ENCODE measurements at regions not wholly inside any gene's neighbourhood (a gene's known extent, or its start where the extent isn't known, plus 50 kb on each side); places are given as distances from the start of the nearest gene placed in this dataset.

DNA sequence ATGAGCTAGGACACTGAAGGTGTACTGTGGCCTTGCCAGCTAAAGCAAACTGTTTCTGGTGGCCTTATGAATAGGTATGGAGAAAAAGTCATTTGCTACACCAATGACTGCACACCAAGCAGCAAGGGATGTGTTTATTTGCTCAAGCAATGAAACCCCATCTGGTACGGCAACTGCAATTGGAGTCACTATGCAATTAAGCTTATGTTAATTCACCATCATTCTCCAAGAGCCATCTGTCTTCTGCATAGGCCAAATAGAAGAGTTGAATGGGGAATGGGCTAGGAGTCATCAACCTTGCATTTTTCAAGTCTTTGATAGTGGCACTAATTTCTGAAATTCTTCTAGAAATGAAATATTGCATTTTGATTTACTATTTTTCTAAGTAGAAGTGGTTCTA lies 372.0 kb downstream of the KCNJ3 start:
- ATAC-seq (no peak), DNase-seq (ENCODE audit: low spot score) (no peak)
- H3K4me3 Mint-ChIP-seq, result no peak overlapping the region
- no peaks in the 10 kb centered on the region for H3K4me1 Mint-ChIP-seq
- POLR2A ChIA-PET, result no interaction called here
- CTCF ChIA-PET, result no interaction called here
- peaks cover 10% of the 10 kb centered on the region; the same call in 1 of the 2 replicates for H3K9me3 Mint-ChIP-seq
- no peaks in the 10 kb centered on the region for H3K27me3 Mint-ChIP-seq (ENCODE audit: low read depth)
- H3K27ac Mint-ChIP-seq, result no peak overlapping the region
- no peaks in the 10 kb centered on the region for H3K36me3 Mint-ChIP-seq
- TF ChIP-seq ZNF396 (CRISPR knock-in tag; IDR thresholded peaks at IDR 0.05; ENCODE audit: borderline replicate concordance), result no peak
- no peak for TF ChIP-seq NFE2L1 (CRISPR knock-in tag; IDR thresholded peaks at IDR 0.05)
- no peak for TF ChIP-seq NR2C2 (CRISPR knock-in tag; IDR thresholded peaks at IDR 0.05)
- TF ChIP-seq TEAD4 (CRISPR knock-in tag; IDR thresholded peaks at IDR 0.05), result no peak

DNA sequence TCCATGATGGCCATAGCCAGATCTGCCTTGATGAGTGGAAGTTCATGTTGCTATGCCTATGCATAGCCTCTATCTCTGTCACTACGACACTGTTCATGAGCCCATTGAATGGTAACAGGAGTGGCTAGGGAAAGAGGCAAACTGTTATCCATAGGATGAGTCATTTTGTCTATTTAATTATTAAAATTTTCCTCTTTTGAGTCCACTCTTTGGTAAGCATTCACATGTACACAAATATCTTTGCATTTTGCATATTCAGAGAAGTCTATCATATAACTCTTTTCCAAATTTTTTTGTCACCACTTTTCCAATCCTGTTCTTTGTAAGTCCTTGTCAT lies 364.4 kb downstream of the KCNJ3 start:
- POLR2A ChIA-PET, result no interaction called here
- ATAC-seq (no peak), DNase-seq (ENCODE audit: low spot score) (no peak)
- Mint-ChIP-seq H3K4me1 (no peaks in the 10 kb centered on the region), H3K9me3 (peaks cover 14% of the 10 kb centered on the region), H3K36me3 (no peaks in the 10 kb centered on the region), H3K27ac (no peak overlapping the region), H3K4me3 (no peak overlapping the region), H3K27me3 (ENCODE audit: low read depth) (no peaks in the 10 kb centered on the region)
- TF ChIP-seq, protein P1, sequence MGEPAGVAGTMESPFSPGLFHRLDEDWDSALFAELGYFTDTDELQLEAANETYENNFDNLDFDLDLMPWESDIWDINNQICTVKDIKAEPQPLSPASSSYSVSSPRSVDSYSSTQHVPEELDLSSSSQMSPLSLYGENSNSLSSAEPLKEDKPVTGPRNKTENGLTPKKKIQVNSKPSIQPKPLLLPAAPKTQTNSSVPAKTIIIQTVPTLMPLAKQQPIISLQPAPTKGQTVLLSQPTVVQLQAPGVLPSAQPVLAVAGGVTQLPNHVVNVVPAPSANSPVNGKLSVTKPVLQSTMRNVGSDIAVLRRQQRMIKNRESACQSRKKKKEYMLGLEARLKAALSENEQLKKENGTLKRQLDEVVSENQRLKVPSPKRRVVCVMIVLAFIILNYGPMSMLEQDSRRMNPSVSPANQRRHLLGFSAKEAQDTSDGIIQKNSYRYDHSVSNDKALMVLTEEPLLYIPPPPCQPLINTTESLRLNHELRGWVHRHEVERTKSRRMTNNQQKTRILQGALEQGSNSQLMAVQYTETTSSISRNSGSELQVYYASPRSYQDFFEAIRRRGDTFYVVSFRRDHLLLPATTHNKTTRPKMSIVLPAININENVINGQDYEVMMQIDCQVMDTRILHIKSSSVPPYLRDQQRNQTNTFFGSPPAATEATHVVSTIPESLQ (CRISPR knock-in tag; IDR thresholded peaks at IDR 0.05), result no peak
- no peak for TF ChIP-seq ZNF423 (CRISPR knock-in tag; IDR thresholded peaks at IDR 0.05)
- TF ChIP-seq, protein P2, sequence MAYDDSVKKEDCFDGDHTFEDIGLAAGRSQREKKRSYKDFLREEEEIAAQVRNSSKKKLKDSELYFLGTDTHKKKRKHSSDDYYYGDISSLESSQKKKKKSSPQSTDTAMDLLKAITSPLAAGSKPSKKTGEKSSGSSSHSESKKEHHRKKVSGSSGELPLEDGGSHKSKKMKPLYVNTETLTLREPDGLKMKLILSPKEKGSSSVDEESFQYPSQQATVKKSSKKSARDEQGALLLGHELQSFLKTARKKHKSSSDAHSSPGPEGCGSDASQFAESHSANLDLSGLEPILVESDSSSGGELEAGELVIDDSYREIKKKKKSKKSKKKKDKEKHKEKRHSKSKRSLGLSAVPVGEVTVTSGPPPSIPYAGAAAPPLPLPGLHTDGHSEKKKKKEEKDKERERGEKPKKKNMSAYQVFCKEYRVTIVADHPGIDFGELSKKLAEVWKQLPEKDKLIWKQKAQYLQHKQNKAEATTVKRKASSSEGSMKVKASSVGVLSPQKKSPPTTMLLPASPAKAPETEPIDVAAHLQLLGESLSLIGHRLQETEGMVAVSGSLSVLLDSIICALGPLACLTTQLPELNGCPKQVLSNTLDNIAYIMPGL (CRISPR knock-in tag; IDR thresholded peaks at IDR 0.05), result no peak
- TF ChIP-seq TEAD4 (CRISPR knock-in tag; IDR thresholded peaks at IDR 0.05), result no peak
- TF ChIP-seq, protein P3, sequence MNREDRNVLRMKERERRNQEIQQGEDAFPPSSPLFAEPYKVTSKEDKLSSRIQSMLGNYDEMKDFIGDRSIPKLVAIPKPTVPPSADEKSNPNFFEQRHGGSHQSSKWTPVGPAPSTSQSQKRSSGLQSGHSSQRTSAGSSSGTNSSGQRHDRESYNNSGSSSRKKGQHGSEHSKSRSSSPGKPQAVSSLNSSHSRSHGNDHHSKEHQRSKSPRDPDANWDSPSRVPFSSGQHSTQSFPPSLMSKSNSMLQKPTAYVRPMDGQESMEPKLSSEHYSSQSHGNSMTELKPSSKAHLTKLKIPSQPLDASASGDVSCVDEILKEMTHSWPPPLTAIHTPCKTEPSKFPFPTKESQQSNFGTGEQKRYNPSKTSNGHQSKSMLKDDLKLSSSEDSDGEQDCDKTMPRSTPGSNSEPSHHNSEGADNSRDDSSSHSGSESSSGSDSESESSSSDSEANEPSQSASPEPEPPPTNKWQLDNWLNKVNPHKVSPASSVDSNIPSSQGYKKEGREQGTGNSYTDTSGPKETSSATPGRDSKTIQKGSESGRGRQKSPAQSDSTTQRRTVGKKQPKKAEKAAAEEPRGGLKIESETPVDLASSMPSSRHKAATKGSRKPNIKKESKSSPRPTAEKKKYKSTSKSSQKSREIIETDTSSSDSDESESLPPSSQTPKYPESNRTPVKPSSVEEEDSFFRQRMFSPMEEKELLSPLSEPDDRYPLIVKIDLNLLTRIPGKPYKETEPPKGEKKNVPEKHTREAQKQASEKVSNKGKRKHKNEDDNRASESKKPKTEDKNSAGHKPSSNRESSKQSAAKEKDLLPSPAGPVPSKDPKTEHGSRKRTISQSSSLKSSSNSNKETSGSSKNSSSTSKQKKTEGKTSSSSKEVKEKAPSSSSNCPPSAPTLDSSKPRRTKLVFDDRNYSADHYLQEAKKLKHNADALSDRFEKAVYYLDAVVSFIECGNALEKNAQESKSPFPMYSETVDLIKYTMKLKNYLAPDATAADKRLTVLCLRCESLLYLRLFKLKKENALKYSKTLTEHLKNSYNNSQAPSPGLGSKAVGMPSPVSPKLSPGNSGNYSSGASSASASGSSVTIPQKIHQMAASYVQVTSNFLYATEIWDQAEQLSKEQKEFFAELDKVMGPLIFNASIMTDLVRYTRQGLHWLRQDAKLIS (CRISPR knock-in tag; IDR thresholded peaks at IDR 0.05; ENCODE audit: borderline replicate concordance), result no peak
- no peak for TF ChIP-seq MXD4 (CRISPR knock-in tag; IDR thresholded peaks at IDR 0.05; ENCODE audit: borderline replicate concordance)
- no peak for TF ChIP-seq FOXP1 (CRISPR knock-in tag; IDR thresholded peaks at IDR 0.05; ENCODE audit: borderline replicate concordance)
- no peak for TF ChIP-seq CREB1 (CRISPR knock-in tag; IDR thresholded peaks at IDR 0.05)
- TF ChIP-seq GABPB1 (CRISPR knock-in tag; IDR thresholded peaks at IDR 0.05), result no peak
- TF ChIP-seq ZNF263 (CRISPR knock-in tag; IDR thresholded peaks at IDR 0.05; ENCODE audit: low read depth), result no peak
- no peak for TF ChIP-seq FOXJ3 (CRISPR knock-in tag; IDR thresholded peaks at IDR 0.05; ENCODE audit: borderline replicate concordance)
- TF ChIP-seq JUN (CRISPR knock-in tag; IDR thresholded peaks at IDR 0.05), result no peak
- no peak for TF ChIP-seq ZNF416 (CRISPR knock-in tag; IDR thresholded peaks at IDR 0.05)
- no peak for TF ChIP-seq SOX15 (CRISPR knock-in tag; IDR thresholded peaks at IDR 0.05)
- no peak for TF ChIP-seq OVOL2 (CRISPR knock-in tag; IDR thresholded peaks at IDR 0.05; ENCODE audit: borderline replicate concordance)
- TF ChIP-seq, protein P4, sequence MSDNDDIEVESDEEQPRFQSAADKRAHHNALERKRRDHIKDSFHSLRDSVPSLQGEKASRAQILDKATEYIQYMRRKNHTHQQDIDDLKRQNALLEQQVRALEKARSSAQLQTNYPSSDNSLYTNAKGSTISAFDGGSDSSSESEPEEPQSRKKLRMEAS (CRISPR knock-in tag; IDR thresholded peaks at IDR 0.05), result no peak
- no peak for TF ChIP-seq ETV6 (CRISPR knock-in tag; IDR thresholded peaks at IDR 0.05)
- no peak for TF ChIP-seq SMAD4 (CRISPR knock-in tag; IDR thresholded peaks at IDR 0.05)
- TF ChIP-seq JAZF1 (CRISPR knock-in tag; IDR thresholded peaks at IDR 0.05), result no peak
- no peak for TF ChIP-seq CBFB (CRISPR knock-in tag; IDR thresholded peaks at IDR 0.05; ENCODE audit: low read depth)
- CTCF ChIA-PET, result no interaction called here
